ENCODE measurements at regions not wholly inside any gene's neighbourhood (a gene's known extent, or its start where the extent isn't known, plus 50 kb on each side); places are given as distances from the start of the nearest gene placed in this dataset.
"Not testable (repeated sequence)": the region's sequence is repeated elsewhere in the genome, so short reads cannot be mapped to it uniquely, and the experiment has no call there.

DNA sequence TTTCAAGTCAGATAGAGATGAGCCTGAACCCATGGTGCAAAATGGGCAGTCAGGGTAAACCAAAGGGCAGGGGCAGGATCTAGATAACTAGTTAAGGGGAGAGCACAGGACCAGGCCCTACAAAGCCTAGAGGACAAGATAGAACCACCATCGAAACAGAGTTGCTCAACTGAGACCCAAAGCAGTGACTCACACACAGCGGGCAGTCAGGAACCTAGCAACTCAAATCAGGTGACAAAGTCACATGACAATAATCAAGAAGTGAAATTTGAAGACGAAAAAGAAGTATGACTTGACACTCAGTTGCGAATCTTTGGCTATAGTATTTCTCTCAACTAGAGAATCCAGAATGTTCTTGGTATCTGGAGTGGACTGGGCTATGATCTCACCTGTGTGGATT is 136.0 kb upstream of the PTPRG start:
- Histone ChIP-seq H3K4me2 (ENCODE audit: low read length) (no peak overlapping the region), H3K27ac (ENCODE audit: low read depth, low read length) (no peak overlapping the region), H3K79me2 (ENCODE audit: control insufficient read depth, low read length) (no peaks in the 10 kb centered on the region), H3F3A (ENCODE audit: control insufficient read depth, insufficient read depth) (no peaks in the 10 kb centered on the region), H3K9me2 (replicated peaks; ENCODE audit: control insufficient read depth, low read length) (no peaks in the 10 kb centered on the region), H3K4me3 (ENCODE audit: low read length) (no peak overlapping the region), H4K20me1 (ENCODE audit: control insufficient read depth, insufficient read depth, low read depth, low read length) (no peaks in the 10 kb centered on the region), H3K9me3 (ENCODE audit: control insufficient read depth, insufficient read depth, low read length) (no peaks in the 10 kb centered on the region), H3K36me3 (ENCODE audit: control insufficient read depth, low read length) (no peaks in the 10 kb centered on the region), H3K27me3 (ENCODE audit: control insufficient read depth, low read length) (no peaks in the 10 kb centered on the region), H3K4me1 (ENCODE audit: control insufficient read depth, low read length) (no peaks in the 10 kb centered on the region)
- TF ChIP-seq, protein P1, sequence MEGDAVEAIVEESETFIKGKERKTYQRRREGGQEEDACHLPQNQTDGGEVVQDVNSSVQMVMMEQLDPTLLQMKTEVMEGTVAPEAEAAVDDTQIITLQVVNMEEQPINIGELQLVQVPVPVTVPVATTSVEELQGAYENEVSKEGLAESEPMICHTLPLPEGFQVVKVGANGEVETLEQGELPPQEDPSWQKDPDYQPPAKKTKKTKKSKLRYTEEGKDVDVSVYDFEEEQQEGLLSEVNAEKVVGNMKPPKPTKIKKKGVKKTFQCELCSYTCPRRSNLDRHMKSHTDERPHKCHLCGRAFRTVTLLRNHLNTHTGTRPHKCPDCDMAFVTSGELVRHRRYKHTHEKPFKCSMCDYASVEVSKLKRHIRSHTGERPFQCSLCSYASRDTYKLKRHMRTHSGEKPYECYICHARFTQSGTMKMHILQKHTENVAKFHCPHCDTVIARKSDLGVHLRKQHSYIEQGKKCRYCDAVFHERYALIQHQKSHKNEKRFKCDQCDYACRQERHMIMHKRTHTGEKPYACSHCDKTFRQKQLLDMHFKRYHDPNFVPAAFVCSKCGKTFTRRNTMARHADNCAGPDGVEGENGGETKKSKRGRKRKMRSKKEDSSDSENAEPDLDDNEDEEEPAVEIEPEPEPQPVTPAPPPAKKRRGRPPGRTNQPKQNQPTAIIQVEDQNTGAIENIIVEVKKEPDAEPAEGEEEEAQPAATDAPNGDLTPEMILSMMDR (IDR thresholded peaks at IDR 0.05; ENCODE audit: low read depth, low read length, poor library complexity, severe bottlenecking): no peak
- no peak for TF ChIP-seq EZH2phosphoT487 (IDR thresholded peaks at IDR 0.05; ENCODE audit: borderline replicate concordance, low read length)

DNA sequence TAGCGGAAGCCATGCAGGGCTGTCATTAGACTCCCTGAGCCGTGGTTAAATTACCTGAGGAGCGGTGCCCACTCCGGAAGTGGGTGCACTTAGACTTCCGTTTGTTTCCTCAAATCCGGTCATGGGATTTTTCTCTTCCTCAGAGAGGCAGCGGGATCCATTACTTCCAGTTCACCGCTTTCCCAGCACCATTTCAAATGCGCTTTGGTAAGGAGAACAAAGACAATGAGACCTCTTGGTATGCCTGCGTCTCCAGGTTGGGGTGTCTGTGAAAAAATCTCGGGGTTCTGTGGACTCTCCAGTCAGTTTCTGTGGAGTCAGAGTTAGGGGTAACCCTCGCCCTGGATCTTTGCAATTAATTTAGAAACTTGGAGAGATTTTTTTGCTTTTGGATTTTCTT is 132.3 kb upstream of the PTPRG start:
- Histone ChIP-seq H3K27me3 (ENCODE audit: control insufficient read depth, low read length) (no peaks in the 10 kb centered on the region), H4K20me1 (ENCODE audit: control insufficient read depth, insufficient read depth, low read depth, low read length) (no peaks in the 10 kb centered on the region), H3K4me2 (ENCODE audit: low read length) (no peak overlapping the region), H3K36me3 (ENCODE audit: control insufficient read depth, low read length) (no peaks in the 10 kb centered on the region), H3F3A (ENCODE audit: control insufficient read depth, insufficient read depth) (no peaks in the 10 kb centered on the region), H3K9me2 (replicated peaks; ENCODE audit: control insufficient read depth, low read length) (no peaks in the 10 kb centered on the region), H3K4me1 (ENCODE audit: control insufficient read depth, low read length) (no peaks in the 10 kb centered on the region), H3K79me2 (ENCODE audit: control insufficient read depth, low read length) (no peaks in the 10 kb centered on the region), H3K4me3 (ENCODE audit: low read length) (no peak overlapping the region), H3K9me3 (ENCODE audit: control insufficient read depth, insufficient read depth, low read length) (no peaks in the 10 kb centered on the region), H3K27ac (ENCODE audit: low read depth, low read length) (no peak overlapping the region)
- no peak for TF ChIP-seq EZH2phosphoT487 (IDR thresholded peaks at IDR 0.05; ENCODE audit: borderline replicate concordance, low read length)
- TF ChIP-seq, protein P1 (IDR thresholded peaks at IDR 0.05; ENCODE audit: low read depth, low read length, poor library complexity, severe bottlenecking): no peak

DNA sequence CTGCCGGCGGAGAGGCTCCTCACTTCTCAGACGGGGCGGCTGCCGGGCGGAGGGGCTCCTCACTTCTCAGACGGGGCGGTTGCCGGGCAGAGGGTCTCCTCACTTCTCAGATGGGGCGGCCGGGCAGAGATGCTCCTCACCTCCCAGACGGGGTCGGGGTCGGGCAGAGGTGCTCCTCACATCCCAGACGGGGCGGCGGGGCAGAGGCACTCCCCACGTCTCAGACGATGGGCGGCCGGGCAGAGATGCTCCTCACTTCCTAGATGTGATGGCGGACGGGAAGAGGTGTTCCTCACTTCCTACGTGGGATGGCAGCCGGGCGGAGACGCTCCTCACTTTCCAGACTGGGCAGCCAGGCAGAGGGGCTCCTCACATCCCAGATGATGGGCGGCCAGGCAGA is 126.5 kb upstream of the PTPRG start:
- not testable (repeated sequence) for H3K4me2 ChIP-seq (ENCODE audit: low read length); H3K4me1 ChIP-seq (ENCODE audit: control insufficient read depth, low read length); H3K36me3 ChIP-seq (ENCODE audit: control insufficient read depth, low read length); H3K27ac ChIP-seq (ENCODE audit: low read depth, low read length); H4K20me1 ChIP-seq (ENCODE audit: control insufficient read depth, insufficient read depth, low read depth, low read length); H3K79me2 ChIP-seq (ENCODE audit: control insufficient read depth, low read length); H3K9me2 ChIP-seq (replicated peaks; ENCODE audit: control insufficient read depth, low read length); H3K27me3 ChIP-seq (ENCODE audit: control insufficient read depth, low read length); H3F3A ChIP-seq (ENCODE audit: control insufficient read depth, insufficient read depth); H3K4me3 ChIP-seq (ENCODE audit: low read length); H3K9me3 ChIP-seq (ENCODE audit: control insufficient read depth, insufficient read depth, low read length)

DNA sequence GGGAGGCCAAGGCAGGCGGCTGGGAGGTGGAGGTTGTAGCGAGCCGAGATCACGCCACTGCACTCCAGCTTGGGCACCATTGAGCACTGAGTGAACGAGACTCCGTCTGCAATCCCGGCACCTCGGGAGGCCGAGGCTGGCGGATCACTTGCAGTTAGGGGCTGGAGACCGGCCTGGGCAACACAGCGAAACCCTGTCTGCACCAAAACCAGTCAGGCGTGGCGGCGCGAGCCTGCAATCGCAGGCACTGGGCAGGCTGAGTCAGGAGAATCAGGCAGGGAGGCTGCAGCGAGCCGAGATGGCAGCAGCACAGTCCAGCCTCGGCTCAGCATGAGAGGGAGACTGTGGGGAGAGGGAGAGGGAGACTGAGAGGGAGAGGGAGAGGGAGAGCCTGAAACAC is 126.0 kb upstream of the PTPRG start:
- not testable (repeated sequence) for H3K79me2 ChIP-seq (ENCODE audit: control insufficient read depth, low read length); H3F3A ChIP-seq (ENCODE audit: control insufficient read depth, insufficient read depth); H3K27ac ChIP-seq (ENCODE audit: low read depth, low read length); H3K9me3 ChIP-seq (ENCODE audit: control insufficient read depth, insufficient read depth, low read length); H4K20me1 ChIP-seq (ENCODE audit: control insufficient read depth, insufficient read depth, low read depth, low read length); H3K4me1 ChIP-seq (ENCODE audit: control insufficient read depth, low read length); H3K36me3 ChIP-seq (ENCODE audit: control insufficient read depth, low read length); H3K27me3 ChIP-seq (ENCODE audit: control insufficient read depth, low read length); H3K9me2 ChIP-seq (replicated peaks; ENCODE audit: control insufficient read depth, low read length); H3K4me2 ChIP-seq (ENCODE audit: low read length); H3K4me3 ChIP-seq (ENCODE audit: low read length)

Data from DOHH2 (cell line).